Activated T-cell treated with anti-CD3 and anti-CD28 coated beads, Interleukin-2, amount 50 U/mL, for 1 hour (primary cell): ENCODE measurements at regions not wholly inside any gene's neighbourhood (a gene's known extent, or its start where the extent isn't known, plus 50 kb on each side); places are given as distances from the start of the nearest gene placed in this dataset.

Experiments used
- DNase-seq: peaks from one replicate; pipeline ENCODE4 v3.0.0-alpha.2; 2020

GRCh38 chr3:72313308-72313707 lies 528.4 kb upstream of the PROK2 start:
- no peak for DNase-seq

- no peak for DNase-seq
These were observed 527.4 kb upstream of the PROK2 start for GRCh38 chr3:72312339-72312738.

- no peak for DNase-seq
These were observed 526.5 kb upstream of the PROK2 start for GRCh38 chr3:72311425-72311824.

GRCh38 chr3:72310419-72311380 lies 525.8 kb upstream of the PROK2 start:
- no peak for DNase-seq

GRCh38 chr3:72309661-72310418 lies 524.9 kb upstream of the PROK2 start:
- no peak for DNase-seq

- no peak for DNase-seq
These were observed 523.7 kb upstream of the PROK2 start for GRCh38 chr3:72308641-72309040.

- DNase-seq = no peak
These were observed 522.6 kb upstream of the PROK2 start for GRCh38 chr3:72307438-72308115.

- DNase-seq = no peak
These were observed 521.9 kb upstream of the PROK2 start for GRCh38 chr3:72306800-72307341.

- no peak for DNase-seq
These were observed 519.0 kb upstream of the PROK2 start for GRCh38 chr3:72303926-72304325.

GRCh38 chr3:72301779-72302178 lies 516.8 kb upstream of the PROK2 start:
- no peak for DNase-seq

GRCh38 chr3:72300621-72301020 lies 515.7 kb upstream of the PROK2 start:
- DNase-seq = no peak

- DNase-seq = no peak
These were observed 514.9 kb upstream of the PROK2 start for GRCh38 chr3:72299823-72300222.

GRCh38 chr3:72299321-72299802 lies 514.4 kb upstream of the PROK2 start:
- no peak for DNase-seq

- no peak for DNase-seq
These were observed 513.5 kb upstream of the PROK2 start for GRCh38 chr3:72298201-72299152.

GRCh38 chr3:72297481-72297880 lies 512.5 kb upstream of the PROK2 start:
- DNase-seq = no peak

GRCh38 chr3:72296477-72297111 lies 511.6 kb upstream of the PROK2 start:
- no peak for DNase-seq

- no peak for DNase-seq
These were observed 511.1 kb upstream of the PROK2 start for GRCh38 chr3:72295962-72296450.

GRCh38 chr3:72295276-72295961 lies 510.5 kb upstream of the PROK2 start:
- DNase-seq = no peak

- DNase-seq = no peak
These were observed 506.1 kb upstream of the PROK2 start for GRCh38 chr3:72290859-72291638.

GRCh38 chr3:72289692-72290071 lies 504.7 kb upstream of the PROK2 start:
- DNase-seq = no peak
